NAMALWA (cell line): ENCODE measurements at regions not wholly inside any gene's neighbourhood (a gene's known extent, or its start where the extent isn't known, plus 50 kb on each side); places are given as distances from the start of the nearest gene placed in this dataset.
"Not testable (repeated sequence)": the region's sequence is repeated elsewhere in the genome, so short reads cannot be mapped to it uniquely, and the experiment has no call there.

ENCODE experiments used
- DNase-seq: peaks from one replicate; pipeline ENCODE4 v3.0.0-alpha.2; 2015; ENCODE audit warnings: low spot score

GRCh38 chr14:85146779-85147178, 383.2 kb upstream of the FLRT2 start:
- DNase-seq, result no peak

GRCh38 chr14:85150166-85150565, 379.8 kb upstream of the FLRT2 start:
- no peak for DNase-seq

- no peak for DNase-seq
These were observed 375.2 kb upstream of the FLRT2 start for GRCh38 chr14:85154714-85155113.

- no peak for DNase-seq
These were observed 373.6 kb upstream of the FLRT2 start for GRCh38 chr14:85156319-85156718.

- no peak for DNase-seq
These were observed 370.2 kb upstream of the FLRT2 start for GRCh38 chr14:85159726-85160125.

- DNase-seq, result no peak
These were observed 364.9 kb upstream of the FLRT2 start for GRCh38 chr14:85165094-85165493.

- DNase-seq, result no peak
These were observed 360.6 kb upstream of the FLRT2 start for GRCh38 chr14:85169381-85169780.

GRCh38 chr14:85172290-85172689, 357.7 kb upstream of the FLRT2 start:
- DNase-seq, result no peak

GRCh38 chr14:85172889-85173477, 357.0 kb upstream of the FLRT2 start:
- no peak for DNase-seq

- no peak for DNase-seq
These were observed 354.4 kb upstream of the FLRT2 start for GRCh38 chr14:85175556-85175955.

- DNase-seq, result no peak
These were observed 351.1 kb upstream of the FLRT2 start for GRCh38 chr14:85178864-85179263.

GRCh38 chr14:85180876-85181275, 349.1 kb upstream of the FLRT2 start:
- no peak for DNase-seq

- no peak for DNase-seq
These were observed 347.7 kb upstream of the FLRT2 start for GRCh38 chr14:85182282-85182681.

GRCh38 chr14:85186082-85186481, 343.9 kb upstream of the FLRT2 start:
- no peak for DNase-seq

- DNase-seq, result no peak
These were observed 342.4 kb upstream of the FLRT2 start for GRCh38 chr14:85187521-85187920.

- DNase-seq, result no peak
These were observed 341.1 kb upstream of the FLRT2 start for GRCh38 chr14:85188836-85189235.

GRCh38 chr14:85189253-85189652, 340.7 kb upstream of the FLRT2 start:
- DNase-seq, result not testable (repeated sequence)

- no peak for DNase-seq
These were observed 339.7 kb upstream of the FLRT2 start for GRCh38 chr14:85190251-85190650.

GRCh38 chr14:85191986-85192385, 338.0 kb upstream of the FLRT2 start:
- DNase-seq, result no peak

GRCh38 chr14:85195872-85196477, 334.0 kb upstream of the FLRT2 start:
- DNase-seq, result peak; percentile 22

- DNase-seq, result no peak
These were observed 331.9 kb upstream of the FLRT2 start for GRCh38 chr14:85198001-85198400.

GRCh38 chr14:85205875-85206274, 324.1 kb upstream of the FLRT2 start:
- no peak for DNase-seq

GRCh38 chr14:85214471-85214870, 315.5 kb upstream of the FLRT2 start:
- DNase-seq, result no peak

GRCh38 chr14:85217412-85217811, 312.5 kb upstream of the FLRT2 start:
- no peak for DNase-seq
